K562 (cell line): ENCODE measurements at regions not wholly inside any gene's neighbourhood (a gene's known extent, or its start where the extent isn't known, plus 50 kb on each side); places are given as distances from the start of the nearest gene placed in this dataset.

ENCODE experiments used
- ATAC-seq: fragments of 200-7000 bp; cut with Tn5 transposase; 3 replicates; pipeline ENCODE4 v1.9.1; 2020; ENCODE audit warnings: moderate library complexity
- BruUV-seq: library from RNA; stranded (reverse); fragments of 400-500 nt; replicated peaks from 2 replicates; lab custom pipeline; 2021; lab: Mats Ljungman, UMichigan
- CTCF ChIA-PET: fragments of 300-600 bp; formaldehyde crosslinking; extraction: SDS; loops from one replicate; lab custom pipeline; 2021; ENCODE audit warnings: low intra/inter-chr PET ratio; lab: Yijun Ruan, JAX
- POLR2A ChIA-PET: fragments of 300-600, 350-650 bp; sonication (Branson Sonifier 250); formaldehyde crosslinking; extraction: SDS; loops from one replicate; lab custom pipeline; 2021; ENCODE audit warnings: antibody characterized with exemption, inconsistent platforms; lab: Yijun Ruan, JAX
- DNase-seq, 4 experiments: peaks; one replicate each; pipeline versions ENCODE4 v3.0.0 to v3.0.0-alpha.2; 2011 to 2018; ENCODE audit warnings: low spot score in 3 of 4, mixed read lengths in 3 of 4; ENCODE audit errors: extremely low read depth in 1 of 4
- FAIRE-seq: peaks from 2 replicates; lab custom pipeline; 2011; peaks lifted over from hg19 to GRCh38; lab: Jason Lieb, UNC
- H2AFZ ChIP-seq: 2 replicates; pipeline ENCODE4 v1.6.0; 2011; ENCODE audit warnings: low read depth, low read length, control low read depth, inconsistent platforms
- H3K27ac ChIP-seq: fragments of 200-600 bp; 3 replicates; pipeline ENCODE4 v1.8.0; 2011; ENCODE audit warnings: low read depth, mild to moderate bottlenecking, control low read depth, inconsistent platforms, low read length, moderate library complexity, mixed read lengths; ENCODE audit errors: extremely low read depth
- H3K27me3 ChIP-seq, 2 experiments: fragments of 300-600 bp in 1 of 2; 2 replicates in 1 of 2; 3 replicates in 1 of 2; pipeline versions ENCODE4 v1.6.0 to v1.8.0; 2011; ENCODE audit warnings: inconsistent platforms in 2 of 2, low read length in 2 of 2, mild to moderate bottlenecking in 1 of 2, mixed read lengths in 1 of 2, moderate library complexity in 1 of 2; ENCODE audit not compliant: control insufficient read depth in 2 of 2, insufficient read depth in 2 of 2
- H3K36me3 ChIP-seq: fragments of 300-600 bp; 3 replicates; pipeline ENCODE4 v1.8.0; 2011; ENCODE audit warnings: mild to moderate bottlenecking, low read length, inconsistent platforms; ENCODE audit not compliant: control insufficient read depth, insufficient read depth
- H3K4me1 ChIP-seq, 2 experiments: fragments of 200-600 bp in 1 of 2; replicated peaks in 1 of 2; 2 replicates in 1 of 2; 3 replicates in 1 of 2; pipeline versions ENCODE4 v1.5.1 to v1.8.0; 2011; ENCODE audit warnings: inconsistent platforms in 2 of 2, low read length in 2 of 2, mild to moderate bottlenecking in 1 of 2, mixed read lengths in 1 of 2, moderate library complexity in 1 of 2; ENCODE audit not compliant: control insufficient read depth in 2 of 2, insufficient read depth in 2 of 2
- H3K4me2 ChIP-seq: 2 replicates; pipeline ENCODE4 v1.6.1; 2011; ENCODE audit warnings: low read length, control low read depth, inconsistent platforms, mixed read lengths; ENCODE audit not compliant: insufficient read depth
- H3K4me3 ChIP-seq: fragments of 200-600 bp; sonication (generic), shearing (Covaris generic); 2 replicates; pipeline ENCODE4 v1.5.1; 2016; ENCODE audit warnings: control low read depth, inconsistent platforms
- H3K79me2 ChIP-seq: fragments of 200-600 bp; 3 replicates; pipeline ENCODE4 v1.8.0; 2011; ENCODE audit warnings: low read length, inconsistent platforms; ENCODE audit not compliant: control insufficient read depth, insufficient read depth
- H3K9ac ChIP-seq, 2 experiments: 2 replicates each; pipeline versions ENCODE4 v1.6.0 to v1.6.1; 2011; ENCODE audit warnings: low read depth in 2 of 2, low read length in 2 of 2, control low read depth in 1 of 2, inconsistent platforms in 1 of 2, mild to moderate bottlenecking in 1 of 2, mixed read lengths in 1 of 2; ENCODE audit not compliant: insufficient read depth in 1 of 2
- H3K9me1 ChIP-seq: one replicate; pipeline ENCODE4 v1.6.0; 2011; ENCODE audit warnings: inconsistent platforms, mild to moderate bottlenecking, low read length, moderate library complexity; ENCODE audit not compliant: control insufficient read depth, insufficient read depth
- H3K9me3 ChIP-seq: replicated peaks from 2 replicates; pipeline ENCODE4 v1.5.1; 2011; ENCODE audit warnings: low read depth, low read length, inconsistent platforms; ENCODE audit not compliant: control insufficient read depth, insufficient read depth
- H4K20me1 ChIP-seq: replicated peaks from 2 replicates; pipeline ENCODE4 v1.6.1; 2011; ENCODE audit warnings: low read length, inconsistent platforms, mixed read lengths; ENCODE audit not compliant: control insufficient read depth, insufficient read depth
- CBFA2T2 ChIP-seq: fragments of 450-650 bp; conservative IDR thresholded peaks from 2 replicates; pipeline ENCODE4 v1.6.1; 2017; ENCODE audit warnings: mild to moderate bottlenecking
- CHD1 ChIP-seq: fragments of 200-600 bp; sonication (generic); IDR thresholded peaks from one replicate; pipeline ENCODE4 v1.6.1; 2012; ENCODE audit warnings: mild to moderate bottlenecking, moderate library complexity, low read length, inconsistent platforms
- CXXC5 ChIP-seq: fragments of 250-450 bp; sonication (Bioruptor Pico); IDR thresholded peaks from 2 replicates; pipeline ENCODE4 v1.8.0; 2022; ENCODE audit warnings: inconsistent platforms, mild to moderate bottlenecking, moderate library complexity
- ELF2 ChIP-seq: fragments of 250-450 bp; sonication (Bioruptor Pico); IDR thresholded peaks from 2 replicates; pipeline ENCODE4 v1.5.0; 2021; ENCODE audit warnings: mild to moderate bottlenecking
- FOXK2 ChIP-seq, 2 experiments: fragments of 450-650 bp; IDR thresholded peaks in 1 of 2; conservative IDR thresholded peaks in 1 of 2; 2 replicates each; pipeline ENCODE4 v1.6.1; 2016; ENCODE audit warnings: low read depth in 2 of 2, mild to moderate bottlenecking in 1 of 2
- MYBL2 ChIP-seq, 2 experiments: fragments of 450-650 bp in 1 of 2; sonication (generic) in 1 of 2; formaldehyde crosslinking in 1 of 2; IDR thresholded peaks; 2 replicates each; pipeline versions ENCODE4 v1.6.1 to v1.8.1; 2017 to 2022; ENCODE audit warnings: borderline replicate concordance in 1 of 2, inconsistent platforms in 1 of 2, low read depth in 1 of 2, mild to moderate bottlenecking in 1 of 2, missing genetic modification reagents in 1 of 2, moderate library complexity in 1 of 2
- NFE2L1 ChIP-seq: fragments of 450-650 bp; IDR thresholded peaks from 2 replicates; pipeline ENCODE4 v1.6.1; 2016; ENCODE audit warnings: missing genetic modification characterization, low read depth, mild to moderate bottlenecking, missing compliant biosample characterization, moderate library complexity, borderline replicate concordance
- PBX2 ChIP-seq, 2 experiments: IDR thresholded peaks in 1 of 2; conservative IDR thresholded peaks in 1 of 2; 2 replicates each; pipeline ENCODE4 v1.6.1; 2016; ENCODE audit warnings: low read depth in 2 of 2, mild to moderate bottlenecking in 1 of 2, missing compliant biosample characterization in 1 of 2, missing genetic modification characterization in 1 of 2, moderate library complexity in 1 of 2
- PTTG1 ChIP-seq: fragments of 450-650 bp; IDR thresholded peaks from 2 replicates; pipeline ENCODE4 v1.6.1; 2016; ENCODE audit warnings: low read depth, mild to moderate bottlenecking, missing genetic modification characterization, missing compliant biosample characterization
- SNAPC5 ChIP-seq: fragments of 250-450 bp; sonication (Bioruptor Pico); IDR thresholded peaks from 2 replicates; pipeline ENCODE4 v1.8.0; 2021; ENCODE audit warnings: moderate library complexity, mild to moderate bottlenecking, inconsistent platforms
- TBP ChIP-seq: optimal IDR thresholded peaks from 2 replicates; pipeline ENCODE3; 2011; ENCODE audit warnings: low read depth, low read length, improper control_type of control experiment
- ZBTB5 ChIP-seq: fragments of 450-650 bp; IDR thresholded peaks from 2 replicates; pipeline ENCODE4 v1.6.1; 2017; ENCODE audit warnings: antibody characterized with exemption
- ZNF124 ChIP-seq: sonication (generic); formaldehyde crosslinking; IDR thresholded peaks from 2 replicates; pipeline ENCODE4 v1.8.1; 2022; ENCODE audit warnings: missing genetic modification reagents
- ZNF354B ChIP-seq: fragments of 250-450 bp; sonication (Bioruptor Pico); IDR thresholded peaks from 2 replicates; pipeline ENCODE4 v1.4.0; 2020
- ZNF707 ChIP-seq: fragments of 250-450 bp; sonication (Bioruptor Pico); conservative IDR thresholded peaks from 2 replicates; pipeline ENCODE4 v1.8.0; 2022; ENCODE audit warnings: inconsistent platforms, mild to moderate bottlenecking, moderate library complexity
- WGBS: fragments of 100-300 bp; shearing (Covaris generic); methylation state at CpG from one replicate; pipeline ENCODE4 v1.1.6; 2016; ENCODE audit warnings: low coverage, mixed read lengths; ENCODE audit not compliant: insufficient coverage; ENCODE audit errors: missing lambda C conversion rate; 5-methylcytosine and 5-hydroxymethylcytosine counted together
- in situ Hi-C: fragments of 300-500 bp; cut with MboI; formaldehyde crosslinking; loops from 4 replicates; pipeline ENCODE4 v1.15.0; 2018; ENCODE audit warnings: inconsistent platforms, mixed read lengths
- intact Hi-C: fragments of 100-400 bp; cut with micrococcal nuclease; formaldehyde crosslinking; loops from 2 replicates; pipeline ENCODE4 v1.14.2; 2022

GRCh38 chr14:105968291-105968690, 441.9 kb downstream of the TMEM121 start:
- Histone ChIP-seq H3K36me3 (no peaks in the 10 kb centered on the region), H3K79me2 (no peaks in the 10 kb centered on the region), H3K9me1 (no peaks in the 10 kb centered on the region), H3K9me3 (no peaks in the 10 kb centered on the region), H2AFZ (no peak overlapping the region), H3K4me1 (no peaks in the 10 kb centered on the region), H3K9ac (no peak overlapping the region), H3K4me2 (no peak overlapping the region), H3K27ac (no peak overlapping the region), H4K20me1 (no peaks in the 10 kb centered on the region), H3K4me3 (no peak overlapping the region), H3K27me3 (0 out of 5 replicates have a peak, but pooled peaks cover 0 to 3% of the 10 kb centered on the region in 2 experiments)
- WGBS, result 0% methylated on average over 7 of the region's 11 CpGs
- no peak for TF ChIP-seq PBX2 (CRISPR knock-in tag; IDR thresholded peaks at IDR 0.05; ENCODE audit: low read depth)
- no peak for TF ChIP-seq PBX2 (tag; conservative IDR thresholded peaks at IDR 0.05; ENCODE audit: low read depth)
- TF ChIP-seq ZNF124 (CRISPR knock-in tag), result no peak
- no peak for TF ChIP-seq ZBTB5
- no peak for TF ChIP-seq ELF2 (CRISPR knock-in tag)
- no peak for TF ChIP-seq ZNF707 (CRISPR knock-in tag)
- TF ChIP-seq CXXC5 (CRISPR knock-in tag), result no peak
- no peak for TF ChIP-seq PTTG1 (tag)
- no peak for TF ChIP-seq SNAPC5
- TF ChIP-seq CHD1, result no peak
- TF ChIP-seq NFE2L1, result no peak
- no peak for TF ChIP-seq CBFA2T2
- TF ChIP-seq FOXK2 (conservative IDR thresholded peaks at IDR 0.05 in 1 of 2, IDR thresholded peaks at IDR 0.05 in 1 of 2; ENCODE audit: low read depth in 2 of 2), result no peak
- TF ChIP-seq ZNF354B (CRISPR knock-in tag), result no peak
- TF ChIP-seq TBP, result no peak
- no peak for TF ChIP-seq MYBL2 (IDR thresholded peaks at IDR 0.05; ENCODE audit: low read depth)
- no peak for TF ChIP-seq MYBL2 (CRISPR knock-in tag; IDR thresholded peaks at IDR 0.05; ENCODE audit: borderline replicate concordance)
- ATAC-seq, result no peak
- intact Hi-C loops (no loop called here), in situ Hi-C loops (no loop called here)
- ChIA-PET POLR2A (no interaction called here), CTCF (no interaction called here)
- BruUV-seq, result no TSS peak
- DNase-seq, result no peak
- no peak for FAIRE-seq
